Loucy (cell line): ENCODE measurements at regions not wholly inside any gene's neighbourhood (a gene's known extent, or its start where the extent isn't known, plus 50 kb on each side); places are given as distances from the start of the nearest gene placed in this dataset.

Source experiments
- EZH2phosphoT487 ChIP-seq: fragments of 200-600 bp; IDR thresholded peaks from 2 replicates; pipeline ENCODE4 v1.6.1; 2018; ENCODE audit warnings: antibody characterized with exemption, mild to moderate bottlenecking, moderate library complexity, borderline replicate concordance
- TF ChIP-seq, protein P1 (sequence below): fragments of 200-600 bp; sonication (generic); conservative IDR thresholded peaks from 2 replicates; pipeline ENCODE4 v1.5.1; 2014; ENCODE audit warnings: mild to moderate bottlenecking, antibody characterized with exemption, low read length

DNA sequence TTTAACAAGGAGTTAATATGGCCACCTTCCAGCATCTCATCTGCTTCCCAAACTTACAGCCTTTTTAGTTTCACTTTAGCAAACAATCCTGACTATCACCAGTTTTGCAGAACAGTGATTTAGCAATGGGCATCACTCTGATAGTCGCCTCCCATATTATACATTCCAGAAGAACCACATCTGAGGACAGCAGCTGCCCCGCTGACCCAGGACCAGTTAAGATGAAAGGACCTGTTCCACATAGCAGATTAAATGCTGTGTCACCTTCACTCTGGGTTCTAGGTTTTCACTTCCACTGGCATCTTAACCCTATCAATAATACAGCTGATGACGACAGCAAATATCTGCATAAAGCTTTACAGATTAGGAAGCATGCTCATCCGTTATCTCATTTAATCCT, 99.8 kb downstream of the TRIM69 start:
- TF ChIP-seq, protein P1, sequence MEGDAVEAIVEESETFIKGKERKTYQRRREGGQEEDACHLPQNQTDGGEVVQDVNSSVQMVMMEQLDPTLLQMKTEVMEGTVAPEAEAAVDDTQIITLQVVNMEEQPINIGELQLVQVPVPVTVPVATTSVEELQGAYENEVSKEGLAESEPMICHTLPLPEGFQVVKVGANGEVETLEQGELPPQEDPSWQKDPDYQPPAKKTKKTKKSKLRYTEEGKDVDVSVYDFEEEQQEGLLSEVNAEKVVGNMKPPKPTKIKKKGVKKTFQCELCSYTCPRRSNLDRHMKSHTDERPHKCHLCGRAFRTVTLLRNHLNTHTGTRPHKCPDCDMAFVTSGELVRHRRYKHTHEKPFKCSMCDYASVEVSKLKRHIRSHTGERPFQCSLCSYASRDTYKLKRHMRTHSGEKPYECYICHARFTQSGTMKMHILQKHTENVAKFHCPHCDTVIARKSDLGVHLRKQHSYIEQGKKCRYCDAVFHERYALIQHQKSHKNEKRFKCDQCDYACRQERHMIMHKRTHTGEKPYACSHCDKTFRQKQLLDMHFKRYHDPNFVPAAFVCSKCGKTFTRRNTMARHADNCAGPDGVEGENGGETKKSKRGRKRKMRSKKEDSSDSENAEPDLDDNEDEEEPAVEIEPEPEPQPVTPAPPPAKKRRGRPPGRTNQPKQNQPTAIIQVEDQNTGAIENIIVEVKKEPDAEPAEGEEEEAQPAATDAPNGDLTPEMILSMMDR: no peak
- TF ChIP-seq EZH2phosphoT487: no peak
